HepG2 (cell line): ENCODE measurements at regions not wholly inside any gene's neighbourhood (a gene's known extent, or its start where the extent isn't known, plus 50 kb on each side); places are given as distances from the start of the nearest gene placed in this dataset.

ENCODE experiments used
- ATAC-seq: fragments of 200-7000 bp; cut with Tn5 transposase; 3 replicates; pipeline ENCODE4 v1.9.1; 2020; ENCODE audit warnings: mild to moderate bottlenecking, moderate library complexity
- BruUV-seq: library from RNA; stranded (reverse); fragments of 400-500 nt; replicated peaks from 2 replicates; lab custom pipeline; 2021; lab: Mats Ljungman, UMichigan
- CTCF ChIA-PET: fragments of 300-600 bp; formaldehyde crosslinking; extraction: SDS; loops from one replicate; lab custom pipeline; 2021; ENCODE audit warnings: low total read pairs, inconsistent platforms, low intra/inter-chr PET ratio; lab: Yijun Ruan, JAX
- POLR2A ChIA-PET: fragments of 350-600 bp; sonication (Branson Sonifier 250); formaldehyde crosslinking; loops from one replicate; lab custom pipeline; 2020; ENCODE audit warnings: antibody characterized with exemption, inconsistent platforms; lab: Yijun Ruan, JAX
- DNase-seq: peaks from one replicate; pipeline ENCODE4 v3.0.0-alpha.2; 2015; ENCODE audit warnings: low spot score
- FAIRE-seq: peaks from 3 replicates; lab custom pipeline; 2011; peaks lifted over from hg19 to GRCh38; lab: Jason Lieb, UNC
- H2AFZ ChIP-seq: one replicate; pipeline ENCODE4 v1.6.1; 2011; ENCODE audit warnings: low read length, inconsistent platforms
- H3K27ac ChIP-seq: fragments of 300-600 bp; 3 replicates; pipeline ENCODE4 v1.8.0; 2011; ENCODE audit warnings: mixed run types, mild to moderate bottlenecking, mixed read lengths, low read length, inconsistent platforms; ENCODE audit not compliant: insufficient read depth; ENCODE audit errors: extremely low read length
- H3K27me3 ChIP-seq, 2 experiments: fragments of 200-600 bp in 1 of 2; 2 replicates in 1 of 2; 3 replicates in 1 of 2; pipeline versions ENCODE4 v1.6.0 to v1.8.0; 2011; ENCODE audit warnings: low read length in 2 of 2, mild to moderate bottlenecking in 2 of 2, moderate library complexity in 2 of 2, inconsistent platforms in 1 of 2; ENCODE audit not compliant: insufficient read depth in 2 of 2, control insufficient read depth in 1 of 2
- H3K36me3 ChIP-seq, 2 experiments: fragments of 200-600 bp in 1 of 2; replicated peaks in 1 of 2; 2 replicates in 1 of 2; 3 replicates in 1 of 2; pipeline versions ENCODE4 v1.5.1 to v1.8.0; 2011; ENCODE audit warnings: low read length in 2 of 2, inconsistent platforms in 1 of 2; ENCODE audit not compliant: insufficient read depth in 2 of 2, control insufficient read depth in 1 of 2
- H3K4me1 ChIP-seq: 2 replicates; pipeline ENCODE4 v1.5.1; 2012; ENCODE audit warnings: low read length, inconsistent platforms; ENCODE audit not compliant: insufficient read depth
- H3K4me2 ChIP-seq: 2 replicates; pipeline ENCODE4 v1.6.0; 2011; ENCODE audit warnings: low read depth, low read length, inconsistent platforms
- H3K4me3 ChIP-seq, 3 experiments: fragments of 200-600 bp in 1 of 3; sonication (generic), shearing (Covaris generic) in 1 of 3; replicated peaks in 1 of 3; 2 replicates each; pipeline ENCODE4 v1.5.1; 2011 to 2016; ENCODE audit warnings: low read length in 3 of 3, inconsistent platforms in 2 of 3, low read depth in 2 of 3, mild to moderate bottlenecking in 2 of 3, control low read depth in 1 of 3, mixed read lengths in 1 of 3; ENCODE audit not compliant: insufficient read depth in 1 of 3
- H3K79me2 ChIP-seq: one replicate; pipeline ENCODE4 v1.6.1; 2011; ENCODE audit warnings: low read length, inconsistent platforms; ENCODE audit not compliant: insufficient read depth
- H3K9ac ChIP-seq: 2 replicates; pipeline ENCODE4 v1.6.0; 2011; ENCODE audit warnings: mild to moderate bottlenecking, low read depth, low read length, inconsistent platforms; ENCODE audit not compliant: insufficient read depth
- H3K9me3 ChIP-seq: 2 replicates; pipeline ENCODE4 v1.5.1; 2012; ENCODE audit warnings: mild to moderate bottlenecking, low read length
- H4K20me1 ChIP-seq: 2 replicates; pipeline ENCODE4 v1.6.0; 2011; ENCODE audit warnings: inconsistent platforms, mild to moderate bottlenecking, low read length, moderate library complexity; ENCODE audit not compliant: insufficient read depth
- HNF1A ChIP-seq, 2 experiments: sonication (generic) in 1 of 2; formaldehyde crosslinking in 1 of 2; IDR thresholded peaks; 2 replicates each; pipeline versions ENCODE4 v1.4.0 to v1.6.1; 2016 to 2020; ENCODE audit warnings: borderline replicate concordance in 1 of 2, low read depth in 1 of 2, mild to moderate bottlenecking in 1 of 2, missing genetic modification reagents in 1 of 2
- MNT ChIP-seq: fragments of 450-650 bp; IDR thresholded peaks from 2 replicates; pipeline ENCODE4 v1.6.1; 2016
- SETDB1 ChIP-seq: sonication (generic); formaldehyde crosslinking; IDR thresholded peaks from 2 replicates; pipeline ENCODE4 v1.5.1; 2020; ENCODE audit warnings: missing genetic modification reagents, mild to moderate bottlenecking, borderline replicate concordance
- TOE1 ChIP-seq: sonication (generic); formaldehyde crosslinking; IDR thresholded peaks from 2 replicates; pipeline ENCODE4 v1.4.0; 2020; ENCODE audit warnings: mild to moderate bottlenecking, missing genetic modification reagents
- ZNF251 ChIP-seq: sonication (generic); formaldehyde crosslinking; IDR thresholded peaks from 2 replicates; pipeline ENCODE4 v1.9.0; 2021; ENCODE audit warnings: mild to moderate bottlenecking, missing genetic modification reagents
- ZNF451 ChIP-seq: sonication (generic); formaldehyde crosslinking; IDR thresholded peaks from 2 replicates; pipeline ENCODE4 v1.5.0; 2020; ENCODE audit warnings: mild to moderate bottlenecking, missing genetic modification reagents
- ZNF503 ChIP-seq: sonication (generic); formaldehyde crosslinking; IDR thresholded peaks from 2 replicates; pipeline ENCODE4 v1.4.0; 2020; ENCODE audit warnings: missing genetic modification reagents
- ZNF75D ChIP-seq: sonication (generic); formaldehyde crosslinking; IDR thresholded peaks from 2 replicates; pipeline ENCODE4 v1.8.1; 2023; ENCODE audit warnings: missing genetic modification reagents, mild to moderate bottlenecking, borderline replicate concordance
- WGBS: methylation state at CpG from one replicate; pipeline ENCODE4 v1.1.6; 2017; ENCODE audit warnings: low lambda C conversion rate; 5-methylcytosine and 5-hydroxymethylcytosine counted together
- in situ Hi-C: cut with HindIII; loops from 2 replicates; pipeline ENCODE4 v1.10.0; 2017; ENCODE audit warnings: low pct_unique_long_range_greater_than_20kb; ENCODE audit not compliant: extremely low pct_ligation_motif_present
- intact Hi-C: fragments of 100-400 bp; cut with micrococcal nuclease; formaldehyde crosslinking; loops from one replicate; pipeline ENCODE4 v1.10.0; 2022; ENCODE audit not compliant: unreplicated experiment
- TF ChIP-seq, protein P1 (sequence below): sonication (generic); formaldehyde crosslinking; IDR thresholded peaks from 2 replicates; pipeline ENCODE4 v1.8.1; 2023; ENCODE audit warnings: mild to moderate bottlenecking, missing genetic modification reagents

- TF ChIP-seq MNT (no peak), ZNF451 (no peak)
These were observed 61.8 kb upstream of the GPR45 start (continued) for GRCh38 chr2:105179469-105180372.

DNA sequence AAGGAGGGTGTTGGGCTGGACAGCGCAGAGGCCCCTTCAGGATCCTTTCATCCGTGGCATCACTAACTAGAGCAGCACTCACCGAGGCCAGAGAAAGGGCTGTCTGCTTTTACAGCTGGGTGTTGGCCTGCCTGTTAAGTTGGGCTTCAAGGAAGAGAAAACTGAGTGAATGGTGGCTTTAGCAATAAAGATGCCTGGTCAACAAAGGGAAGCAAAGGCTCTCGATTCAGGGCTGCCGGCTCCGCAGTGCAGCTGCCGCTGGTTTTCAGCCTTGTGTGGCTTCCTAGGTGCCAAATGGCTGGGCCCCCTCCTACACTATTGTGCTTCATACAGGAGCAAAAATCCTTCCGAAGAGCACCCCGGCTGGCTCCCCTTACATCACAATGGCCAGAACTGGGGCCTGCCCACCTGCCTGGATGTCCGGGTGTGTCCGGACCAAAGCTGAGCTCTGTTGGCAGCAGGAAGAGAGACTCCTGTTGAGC, 61.0 kb upstream of the GPR45 start:
- no peak overlapping the region for H3K4me3 ChIP-seq
- peaks cover 8% of the 10 kb centered on the region for H3K4me1 ChIP-seq
- peaks cover 3 to 55% of the 10 kb centered on the region in 2 experiments; a peak in 4 of 5 replicates for H3K27me3 ChIP-seq
- in situ Hi-C loops (no loop called here), intact Hi-C loops (no loop called here)
- DNase-seq (no peak), FAIRE-seq (no peak), ATAC-seq (no peak)
- no TSS peak for BruUV-seq
- H3K9ac ChIP-seq = no peak overlapping the region
- no peaks in the 10 kb centered on the region for H4K20me1 ChIP-seq
- CTCF ChIA-PET = interaction anchor here (1.3 kb wide), 1 partner anchor 66 kb away, joined by 7 read pairs; no protein-coding TSS in a partner anchor
- no peaks in the 10 kb centered on the region for H3K9me3 ChIP-seq
- no peak overlapping the region for H3K4me2 ChIP-seq
- H3K79me2 ChIP-seq = no peaks in the 10 kb centered on the region
- WGBS = 24% methylated on average over 4 of the region's 11 CpGs
- no peak overlapping the region for H3K27ac ChIP-seq
- POLR2A ChIA-PET = no interaction called here
- no peak overlapping the region for H2AFZ ChIP-seq
- no peaks in the 10 kb centered on the region for H3K36me3 ChIP-seq
- TF ChIP-seq, protein P1, sequence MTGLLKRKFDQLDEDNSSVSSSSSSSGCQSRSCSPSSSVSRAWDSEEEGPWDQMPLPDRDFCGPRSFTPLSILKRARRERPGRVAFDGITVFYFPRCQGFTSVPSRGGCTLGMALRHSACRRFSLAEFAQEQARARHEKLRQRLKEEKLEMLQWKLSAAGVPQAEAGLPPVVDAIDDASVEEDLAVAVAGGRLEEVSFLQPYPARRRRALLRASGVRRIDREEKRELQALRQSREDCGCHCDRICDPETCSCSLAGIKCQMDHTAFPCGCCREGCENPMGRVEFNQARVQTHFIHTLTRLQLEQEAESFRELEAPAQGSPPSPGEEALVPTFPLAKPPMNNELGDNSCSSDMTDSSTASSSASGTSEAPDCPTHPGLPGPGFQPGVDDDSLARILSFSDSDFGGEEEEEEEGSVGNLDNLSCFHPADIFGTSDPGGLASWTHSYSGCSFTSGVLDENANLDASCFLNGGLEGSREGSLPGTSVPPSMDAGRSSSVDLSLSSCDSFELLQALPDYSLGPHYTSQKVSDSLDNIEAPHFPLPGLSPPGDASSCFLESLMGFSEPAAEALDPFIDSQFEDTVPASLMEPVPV (CRISPR knock-in tag) = no peak
- TF ChIP-seq ZNF75D (CRISPR knock-in tag) (no peak), TOE1 (CRISPR knock-in tag) (no peak), HNF1A (IDR thresholded peaks at IDR 0.05; ENCODE audit: low read depth) (no peak), HNF1A (CRISPR knock-in tag; IDR thresholded peaks at IDR 0.05; ENCODE audit: borderline replicate concordance) (no peak), ZNF503 (CRISPR knock-in tag) (no peak), ZNF251 (CRISPR knock-in tag) (no peak), SETDB1 (CRISPR knock-in tag) (no peak)
